ENCODE measurements at regions not wholly inside any gene's neighbourhood (a gene's known extent, or its start where the extent isn't known, plus 50 kb on each side); places are given as distances from the start of the nearest gene placed in this dataset.

DNA sequence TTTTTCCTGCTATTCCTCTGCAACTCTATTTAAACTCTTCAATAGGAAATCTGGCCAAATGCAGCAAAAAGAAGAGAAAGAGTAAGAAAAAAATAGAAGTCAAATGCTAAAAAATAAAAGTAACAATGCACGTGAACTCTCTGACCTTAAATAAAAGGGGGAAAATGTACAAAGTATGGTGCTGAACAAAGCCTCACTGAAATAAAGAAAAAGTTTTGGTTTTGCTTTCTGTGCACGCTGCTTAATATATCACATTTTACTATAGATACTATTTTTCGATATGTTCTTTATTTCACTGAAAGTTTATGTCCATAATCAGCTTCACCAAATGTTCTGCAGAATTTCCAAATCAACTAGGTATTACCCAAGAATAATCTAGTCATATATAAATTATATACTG, 396.3 kb downstream of the CBLN2 start:
- Mint-ChIP-seq H3K27ac (no peak overlapping the region), H3K4me1 (no peaks in the 10 kb centered on the region), H3K9me3 (peaks cover 8% of the 10 kb centered on the region), H3K36me3 (no peaks in the 10 kb centered on the region), H3K27me3 (ENCODE audit: low read depth) (no peaks in the 10 kb centered on the region), H3K4me3 (no peak overlapping the region)
- ATAC-seq = no peak
- DNase-seq (ENCODE audit: low spot score) = no peak
- ChIA-PET CTCF (no interaction called here), POLR2A (no interaction called here)
- TF ChIP-seq, protein P1, sequence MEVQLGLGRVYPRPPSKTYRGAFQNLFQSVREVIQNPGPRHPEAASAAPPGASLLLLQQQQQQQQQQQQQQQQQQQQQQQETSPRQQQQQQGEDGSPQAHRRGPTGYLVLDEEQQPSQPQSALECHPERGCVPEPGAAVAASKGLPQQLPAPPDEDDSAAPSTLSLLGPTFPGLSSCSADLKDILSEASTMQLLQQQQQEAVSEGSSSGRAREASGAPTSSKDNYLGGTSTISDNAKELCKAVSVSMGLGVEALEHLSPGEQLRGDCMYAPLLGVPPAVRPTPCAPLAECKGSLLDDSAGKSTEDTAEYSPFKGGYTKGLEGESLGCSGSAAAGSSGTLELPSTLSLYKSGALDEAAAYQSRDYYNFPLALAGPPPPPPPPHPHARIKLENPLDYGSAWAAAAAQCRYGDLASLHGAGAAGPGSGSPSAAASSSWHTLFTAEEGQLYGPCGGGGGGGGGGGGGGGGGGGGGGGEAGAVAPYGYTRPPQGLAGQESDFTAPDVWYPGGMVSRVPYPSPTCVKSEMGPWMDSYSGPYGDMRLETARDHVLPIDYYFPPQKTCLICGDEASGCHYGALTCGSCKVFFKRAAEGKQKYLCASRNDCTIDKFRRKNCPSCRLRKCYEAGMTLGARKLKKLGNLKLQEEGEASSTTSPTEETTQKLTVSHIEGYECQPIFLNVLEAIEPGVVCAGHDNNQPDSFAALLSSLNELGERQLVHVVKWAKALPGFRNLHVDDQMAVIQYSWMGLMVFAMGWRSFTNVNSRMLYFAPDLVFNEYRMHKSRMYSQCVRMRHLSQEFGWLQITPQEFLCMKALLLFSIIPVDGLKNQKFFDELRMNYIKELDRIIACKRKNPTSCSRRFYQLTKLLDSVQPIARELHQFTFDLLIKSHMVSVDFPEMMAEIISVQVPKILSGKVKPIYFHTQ (CRISPR knock-in tag; IDR thresholded peaks at IDR 0.05) = no peak
- TF ChIP-seq NFATC4 (CRISPR knock-in tag; IDR thresholded peaks at IDR 0.05) (no peak), TP53 (CRISPR knock-in tag; IDR thresholded peaks at IDR 0.05) (no peak), ZNF396 (CRISPR knock-in tag; IDR thresholded peaks at IDR 0.05; ENCODE audit: borderline replicate concordance) (no peak), EMX1 (CRISPR knock-in tag; IDR thresholded peaks at IDR 0.05) (no peak), ZNF671 (CRISPR knock-in tag; IDR thresholded peaks at IDR 0.05) (no peak), TCF7 (CRISPR knock-in tag; IDR thresholded peaks at IDR 0.05; ENCODE audit: low read depth) (no peak), SMAD4 (CRISPR knock-in tag; IDR thresholded peaks at IDR 0.05) (no peak)
- TF ChIP-seq, protein P2, sequence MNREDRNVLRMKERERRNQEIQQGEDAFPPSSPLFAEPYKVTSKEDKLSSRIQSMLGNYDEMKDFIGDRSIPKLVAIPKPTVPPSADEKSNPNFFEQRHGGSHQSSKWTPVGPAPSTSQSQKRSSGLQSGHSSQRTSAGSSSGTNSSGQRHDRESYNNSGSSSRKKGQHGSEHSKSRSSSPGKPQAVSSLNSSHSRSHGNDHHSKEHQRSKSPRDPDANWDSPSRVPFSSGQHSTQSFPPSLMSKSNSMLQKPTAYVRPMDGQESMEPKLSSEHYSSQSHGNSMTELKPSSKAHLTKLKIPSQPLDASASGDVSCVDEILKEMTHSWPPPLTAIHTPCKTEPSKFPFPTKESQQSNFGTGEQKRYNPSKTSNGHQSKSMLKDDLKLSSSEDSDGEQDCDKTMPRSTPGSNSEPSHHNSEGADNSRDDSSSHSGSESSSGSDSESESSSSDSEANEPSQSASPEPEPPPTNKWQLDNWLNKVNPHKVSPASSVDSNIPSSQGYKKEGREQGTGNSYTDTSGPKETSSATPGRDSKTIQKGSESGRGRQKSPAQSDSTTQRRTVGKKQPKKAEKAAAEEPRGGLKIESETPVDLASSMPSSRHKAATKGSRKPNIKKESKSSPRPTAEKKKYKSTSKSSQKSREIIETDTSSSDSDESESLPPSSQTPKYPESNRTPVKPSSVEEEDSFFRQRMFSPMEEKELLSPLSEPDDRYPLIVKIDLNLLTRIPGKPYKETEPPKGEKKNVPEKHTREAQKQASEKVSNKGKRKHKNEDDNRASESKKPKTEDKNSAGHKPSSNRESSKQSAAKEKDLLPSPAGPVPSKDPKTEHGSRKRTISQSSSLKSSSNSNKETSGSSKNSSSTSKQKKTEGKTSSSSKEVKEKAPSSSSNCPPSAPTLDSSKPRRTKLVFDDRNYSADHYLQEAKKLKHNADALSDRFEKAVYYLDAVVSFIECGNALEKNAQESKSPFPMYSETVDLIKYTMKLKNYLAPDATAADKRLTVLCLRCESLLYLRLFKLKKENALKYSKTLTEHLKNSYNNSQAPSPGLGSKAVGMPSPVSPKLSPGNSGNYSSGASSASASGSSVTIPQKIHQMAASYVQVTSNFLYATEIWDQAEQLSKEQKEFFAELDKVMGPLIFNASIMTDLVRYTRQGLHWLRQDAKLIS (CRISPR knock-in tag; IDR thresholded peaks at IDR 0.05; ENCODE audit: borderline replicate concordance) = no peak
- TF ChIP-seq, protein P3, sequence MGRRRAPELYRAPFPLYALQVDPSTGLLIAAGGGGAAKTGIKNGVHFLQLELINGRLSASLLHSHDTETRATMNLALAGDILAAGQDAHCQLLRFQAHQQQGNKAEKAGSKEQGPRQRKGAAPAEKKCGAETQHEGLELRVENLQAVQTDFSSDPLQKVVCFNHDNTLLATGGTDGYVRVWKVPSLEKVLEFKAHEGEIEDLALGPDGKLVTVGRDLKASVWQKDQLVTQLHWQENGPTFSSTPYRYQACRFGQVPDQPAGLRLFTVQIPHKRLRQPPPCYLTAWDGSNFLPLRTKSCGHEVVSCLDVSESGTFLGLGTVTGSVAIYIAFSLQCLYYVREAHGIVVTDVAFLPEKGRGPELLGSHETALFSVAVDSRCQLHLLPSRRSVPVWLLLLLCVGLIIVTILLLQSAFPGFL (CRISPR knock-in tag; IDR thresholded peaks at IDR 0.05; ENCODE audit: borderline replicate concordance) = no peak
- TF ChIP-seq, protein P4, sequence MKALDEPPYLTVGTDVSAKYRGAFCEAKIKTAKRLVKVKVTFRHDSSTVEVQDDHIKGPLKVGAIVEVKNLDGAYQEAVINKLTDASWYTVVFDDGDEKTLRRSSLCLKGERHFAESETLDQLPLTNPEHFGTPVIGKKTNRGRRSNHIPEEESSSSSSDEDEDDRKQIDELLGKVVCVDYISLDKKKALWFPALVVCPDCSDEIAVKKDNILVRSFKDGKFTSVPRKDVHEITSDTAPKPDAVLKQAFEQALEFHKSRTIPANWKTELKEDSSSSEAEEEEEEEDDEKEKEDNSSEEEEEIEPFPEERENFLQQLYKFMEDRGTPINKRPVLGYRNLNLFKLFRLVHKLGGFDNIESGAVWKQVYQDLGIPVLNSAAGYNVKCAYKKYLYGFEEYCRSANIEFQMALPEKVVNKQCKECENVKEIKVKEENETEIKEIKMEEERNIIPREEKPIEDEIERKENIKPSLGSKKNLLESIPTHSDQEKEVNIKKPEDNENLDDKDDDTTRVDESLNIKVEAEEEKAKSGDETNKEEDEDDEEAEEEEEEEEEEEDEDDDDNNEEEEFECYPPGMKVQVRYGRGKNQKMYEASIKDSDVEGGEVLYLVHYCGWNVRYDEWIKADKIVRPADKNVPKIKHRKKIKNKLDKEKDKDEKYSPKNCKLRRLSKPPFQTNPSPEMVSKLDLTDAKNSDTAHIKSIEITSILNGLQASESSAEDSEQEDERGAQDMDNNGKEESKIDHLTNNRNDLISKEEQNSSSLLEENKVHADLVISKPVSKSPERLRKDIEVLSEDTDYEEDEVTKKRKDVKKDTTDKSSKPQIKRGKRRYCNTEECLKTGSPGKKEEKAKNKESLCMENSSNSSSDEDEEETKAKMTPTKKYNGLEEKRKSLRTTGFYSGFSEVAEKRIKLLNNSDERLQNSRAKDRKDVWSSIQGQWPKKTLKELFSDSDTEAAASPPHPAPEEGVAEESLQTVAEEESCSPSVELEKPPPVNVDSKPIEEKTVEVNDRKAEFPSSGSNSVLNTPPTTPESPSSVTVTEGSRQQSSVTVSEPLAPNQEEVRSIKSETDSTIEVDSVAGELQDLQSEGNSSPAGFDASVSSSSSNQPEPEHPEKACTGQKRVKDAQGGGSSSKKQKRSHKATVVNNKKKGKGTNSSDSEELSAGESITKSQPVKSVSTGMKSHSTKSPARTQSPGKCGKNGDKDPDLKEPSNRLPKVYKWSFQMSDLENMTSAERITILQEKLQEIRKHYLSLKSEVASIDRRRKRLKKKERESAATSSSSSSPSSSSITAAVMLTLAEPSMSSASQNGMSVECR (CRISPR knock-in tag; IDR thresholded peaks at IDR 0.05; ENCODE audit: borderline replicate concordance) = no peak
- TF ChIP-seq, protein P5, sequence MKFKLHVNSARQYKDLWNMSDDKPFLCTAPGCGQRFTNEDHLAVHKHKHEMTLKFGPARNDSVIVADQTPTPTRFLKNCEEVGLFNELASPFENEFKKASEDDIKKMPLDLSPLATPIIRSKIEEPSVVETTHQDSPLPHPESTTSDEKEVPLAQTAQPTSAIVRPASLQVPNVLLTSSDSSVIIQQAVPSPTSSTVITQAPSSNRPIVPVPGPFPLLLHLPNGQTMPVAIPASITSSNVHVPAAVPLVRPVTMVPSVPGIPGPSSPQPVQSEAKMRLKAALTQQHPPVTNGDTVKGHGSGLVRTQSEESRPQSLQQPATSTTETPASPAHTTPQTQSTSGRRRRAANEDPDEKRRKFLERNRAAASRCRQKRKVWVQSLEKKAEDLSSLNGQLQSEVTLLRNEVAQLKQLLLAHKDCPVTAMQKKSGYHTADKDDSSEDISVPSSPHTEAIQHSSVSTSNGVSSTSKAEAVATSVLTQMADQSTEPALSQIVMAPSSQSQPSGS (CRISPR knock-in tag; IDR thresholded peaks at IDR 0.05; ENCODE audit: borderline replicate concordance, low read depth) = no peak
